ENCODE measurements at regions not wholly inside any gene's neighbourhood (a gene's known extent, or its start where the extent isn't known, plus 50 kb on each side); places are given as distances from the start of the nearest gene placed in this dataset.
A peak's percentile ranks its signal among the peaks of the same experiment; 100 is the strongest.

GRCh38 chr5:124584991-124585715, 161.3 kb downstream of the ZNF608 start:
- H3K27me3 ChIP-seq (replicated peaks; ENCODE audit: insufficient read depth, low read depth, low read length, poor library complexity): no peaks in the 10 kb centered on the region
- H3K9me3 ChIP-seq (ENCODE audit: low read depth, low read length, poor library complexity, severe bottlenecking): no peaks in the 10 kb centered on the region
- intact Hi-C loops (cut with micrococcal nuclease; ENCODE audit: unreplicated experiment): no loop called here
- H3K4me1 ChIP-seq (ENCODE audit: insufficient read depth, low read length, poor library complexity, severe bottlenecking): no peaks in the 10 kb centered on the region
- no peak overlapping the region for H3K27ac ChIP-seq (ENCODE audit: low read depth, low read length, poor library complexity, severe bottlenecking)
- no TSS peak for BruUV-seq (replicated peaks)
- no peak overlapping the region for H3K4me3 ChIP-seq (ENCODE audit: low read depth, low read length, poor library complexity, severe bottlenecking)
- CTCF ChIA-PET: no interaction called here
- no peaks in the 10 kb centered on the region for H3K36me3 ChIP-seq (ENCODE audit: insufficient read depth, low read length, poor library complexity, severe bottlenecking)
- TF ChIP-seq CTCF (conservative IDR thresholded peaks at IDR 0.05; ENCODE audit: low read depth, low read length) (no peak), EZH2 (IDR thresholded peaks at IDR 0.05; ENCODE audit: borderline replicate concordance, low read depth, low read length, poor library complexity, severe bottlenecking) (no peak)
- no peak for DNase-seq (ENCODE audit: low spot score)
- POLR2A ChIA-PET (ENCODE audit: low non-redundant PET): no interaction called here

GRCh38 chr5:124583469-124584350, 162.7 kb downstream of the ZNF608 start:
- Histone ChIP-seq H3K4me1 (ENCODE audit: insufficient read depth, low read length, poor library complexity, severe bottlenecking) (no peaks in the 10 kb centered on the region), H3K4me3 (ENCODE audit: low read depth, low read length, poor library complexity, severe bottlenecking) (no peak overlapping the region), H3K9me3 (ENCODE audit: low read depth, low read length, poor library complexity, severe bottlenecking) (no peaks in the 10 kb centered on the region), H3K36me3 (ENCODE audit: insufficient read depth, low read length, poor library complexity, severe bottlenecking) (no peaks in the 10 kb centered on the region), H3K27ac (ENCODE audit: low read depth, low read length, poor library complexity, severe bottlenecking) (no peak overlapping the region), H3K27me3 (replicated peaks; ENCODE audit: insufficient read depth, low read depth, low read length, poor library complexity) (no peaks in the 10 kb centered on the region)
- no peak for TF ChIP-seq CTCF (conservative IDR thresholded peaks at IDR 0.05; ENCODE audit: low read depth, low read length)
- no peak for TF ChIP-seq EZH2 (IDR thresholded peaks at IDR 0.05; ENCODE audit: borderline replicate concordance, low read depth, low read length, poor library complexity, severe bottlenecking)
- ChIA-PET POLR2A (ENCODE audit: low non-redundant PET) (no interaction called here), CTCF (no interaction called here)
- peak; percentile 23 for DNase-seq (ENCODE audit: low spot score)
- no TSS peak for BruUV-seq (replicated peaks)
- intact Hi-C loops (cut with micrococcal nuclease; ENCODE audit: unreplicated experiment): no loop called here

GRCh38 chr5:124582561-124582840, 163.9 kb downstream of the ZNF608 start:
- Histone ChIP-seq H3K27me3 (replicated peaks; ENCODE audit: insufficient read depth, low read depth, low read length, poor library complexity) (no peaks in the 10 kb centered on the region), H3K36me3 (ENCODE audit: insufficient read depth, low read length, poor library complexity, severe bottlenecking) (no peaks in the 10 kb centered on the region), H3K4me1 (ENCODE audit: insufficient read depth, low read length, poor library complexity, severe bottlenecking) (no peaks in the 10 kb centered on the region), H3K9me3 (ENCODE audit: low read depth, low read length, poor library complexity, severe bottlenecking) (no peaks in the 10 kb centered on the region), H3K4me3 (ENCODE audit: low read depth, low read length, poor library complexity, severe bottlenecking) (no peak overlapping the region), H3K27ac (ENCODE audit: low read depth, low read length, poor library complexity, severe bottlenecking) (no peak overlapping the region)
- intact Hi-C loops (cut with micrococcal nuclease; ENCODE audit: unreplicated experiment): no loop called here
- no TSS peak for BruUV-seq (replicated peaks)
- DNase-seq (ENCODE audit: low spot score): no peak
- ChIA-PET POLR2A (ENCODE audit: low non-redundant PET) (no interaction called here), CTCF (no interaction called here)
- TF ChIP-seq CTCF (conservative IDR thresholded peaks at IDR 0.05; ENCODE audit: low read depth, low read length) (no peak), EZH2 (IDR thresholded peaks at IDR 0.05; ENCODE audit: borderline replicate concordance, low read depth, low read length, poor library complexity, severe bottlenecking) (no peak)
